Stimulated activated CD8-positive, alpha-beta memory T cell treated with anti-CD3 and anti-CD28 coated beads, Interleukin-12 subunit alpha, Interleukin-12 subunit beta, amount 100 ng/mL, for 24 hours (primary cell): ENCODE measurements at regions not wholly inside any gene's neighbourhood (a gene's known extent, or its start where the extent isn't known, plus 50 kb on each side); places are given as distances from the start of the nearest gene placed in this dataset.

ENCODE experiments used
- DNase-seq: peaks from one replicate; pipeline ENCODE4 v3.0.0-alpha.2; 2020; ENCODE audit errors: extremely low read depth

GRCh38 chr11:15580056-15580774 lies 465.5 kb downstream of the INSC start:
- DNase-seq = no peak

GRCh38 chr11:15580775-15581095 lies 466.0 kb downstream of the INSC start:
- DNase-seq = no peak

GRCh38 chr11:15584158-15584557 lies 469.4 kb downstream of the INSC start:
- no peak for DNase-seq

GRCh38 chr11:15585602-15586331 lies 471.0 kb downstream of the INSC start:
- DNase-seq = no peak

- no peak for DNase-seq
Measured at GRCh38 chr11:15586741-15587473, 472.2 kb downstream of the INSC start.

GRCh38 chr11:15589070-15589626 lies 474.4 kb downstream of the INSC start:
- no peak for DNase-seq

- DNase-seq = no peak
Measured at GRCh38 chr11:15590132-15590531, 475.4 kb downstream of the INSC start.

- no peak for DNase-seq
Measured at GRCh38 chr11:15591112-15591537, 476.4 kb downstream of the INSC start.

- no peak for DNase-seq
Measured at GRCh38 chr11:15594607-15595006, 479.9 kb downstream of the INSC start.

- no peak for DNase-seq
Measured at GRCh38 chr11:15599376-15599775, 484.7 kb downstream of the INSC start.

- DNase-seq = no peak
Measured at GRCh38 chr11:15602047-15602446, 487.3 kb downstream of the INSC start.

GRCh38 chr11:15602785-15603567 lies 488.3 kb downstream of the INSC start:
- no peak for DNase-seq

GRCh38 chr11:15605094-15605493 lies 490.4 kb downstream of the INSC start:
- DNase-seq = no peak

GRCh38 chr11:15607361-15608036 lies 492.8 kb downstream of the INSC start:
- no peak for DNase-seq

- no peak for DNase-seq
Measured at GRCh38 chr11:15609445-15609844, 494.7 kb downstream of the INSC start.

GRCh38 chr11:15610881-15611280 lies 496.2 kb downstream of the INSC start:
- DNase-seq = no peak

GRCh38 chr11:15613251-15613650 lies 498.5 kb downstream of the INSC start:
- DNase-seq = no peak

GRCh38 chr11:15613789-15614188 lies 499.1 kb downstream of the INSC start:
- no peak for DNase-seq

GRCh38 chr11:15615398-15616096 lies 500.8 kb downstream of the INSC start:
- DNase-seq = no peak
